Mesenchymal stem cell (in vitro differentiated cells and primary cell): ENCODE measurements at regions not wholly inside any gene's neighbourhood (a gene's known extent, or its start where the extent isn't known, plus 50 kb on each side); places are given as distances from the start of the nearest gene placed in this dataset.

Experiments
- DNase-seq: peaks from one replicate; pipeline ENCODE4 v3.0.0-alpha.2; 2013
- H2AFZ ChIP-seq: one replicate; pipeline ENCODE4 v1.6.1; 2013; ENCODE audit warnings: low read depth, mild to moderate bottlenecking, control low read depth, inconsistent platforms, low read length, moderate library complexity
- H2AK5ac ChIP-seq: 2 replicates; pipeline ENCODE4 v1.6.1; 2013; ENCODE audit warnings: low read length, moderate library complexity, mild to moderate bottlenecking, inconsistent platforms; ENCODE audit not compliant: severe bottlenecking
- H2BK120ac ChIP-seq: one replicate; pipeline ENCODE4 v1.6.1; 2013; ENCODE audit warnings: low read depth, mild to moderate bottlenecking, inconsistent platforms, low read length, moderate library complexity
- H2BK12ac ChIP-seq, 2 experiments: one replicate each; pipeline ENCODE4 v1.6.1; 2013; ENCODE audit warnings: inconsistent platforms in 2 of 2, low read length in 2 of 2, mild to moderate bottlenecking in 2 of 2, moderate library complexity in 2 of 2, control low read depth in 1 of 2
- H2BK15ac ChIP-seq: one replicate; pipeline ENCODE4 v1.6.1; 2013; ENCODE audit warnings: mild to moderate bottlenecking, low read depth, inconsistent platforms; ENCODE audit not compliant: poor library complexity, severe bottlenecking
- H2BK5ac ChIP-seq: 2 replicates; pipeline ENCODE4 v1.6.1; 2013; ENCODE audit warnings: low read depth, mild to moderate bottlenecking, low read length, control low read depth, inconsistent platforms; ENCODE audit not compliant: poor library complexity, severe bottlenecking
- H3K14ac ChIP-seq, 2 experiments: one replicate each; pipeline ENCODE4 v1.6.1; 2013; ENCODE audit warnings: inconsistent platforms in 2 of 2, low read length in 2 of 2, control low read depth in 1 of 2, mild to moderate bottlenecking in 1 of 2, moderate library complexity in 1 of 2
- H3K18ac ChIP-seq, 2 experiments: one replicate each; pipeline ENCODE4 v1.6.1; 2013; ENCODE audit warnings: inconsistent platforms in 2 of 2, low read length in 2 of 2, control low read depth in 1 of 2, low read depth in 1 of 2, mild to moderate bottlenecking in 1 of 2
- H3K23ac ChIP-seq, 2 experiments: one replicate each; pipeline ENCODE4 v1.6.1; 2013; ENCODE audit warnings: inconsistent platforms in 2 of 2, low read length in 2 of 2, mild to moderate bottlenecking in 2 of 2, moderate library complexity in 2 of 2, control low read depth in 1 of 2
- H3K27ac ChIP-seq: 2 replicates; pipeline ENCODE4 v1.5.1; 2013; ENCODE audit warnings: mild to moderate bottlenecking, moderate library complexity, low read length, control low read depth, inconsistent platforms; ENCODE audit not compliant: poor library complexity, severe bottlenecking
- H3K27me3 ChIP-seq, 2 experiments: 2 replicates each; pipeline versions ENCODE4 v1.6.1 to v1.7.0; 2013; ENCODE audit warnings: low read length in 2 of 2, mild to moderate bottlenecking in 2 of 2, moderate library complexity in 2 of 2, control low read depth in 1 of 2, inconsistent platforms in 1 of 2; ENCODE audit not compliant: control insufficient read depth in 1 of 2, insufficient read depth in 1 of 2
- H3K36me3 ChIP-seq, 2 experiments: 2 replicates each; pipeline versions ENCODE4 v1.6.1 to v1.7.0; 2013; ENCODE audit warnings: low read length in 2 of 2, control low read depth in 1 of 2, inconsistent platforms in 1 of 2, low read depth in 1 of 2, mild to moderate bottlenecking in 1 of 2; ENCODE audit not compliant: insufficient read depth in 2 of 2, control insufficient read depth in 1 of 2
- H3K4ac ChIP-seq, 2 experiments: one replicate each; pipeline ENCODE4 v1.6.1; 2013; ENCODE audit warnings: inconsistent platforms in 2 of 2, low read length in 2 of 2, mild to moderate bottlenecking in 2 of 2, moderate library complexity in 2 of 2, control low read depth in 1 of 2, low read depth in 1 of 2
- H3K4me1 ChIP-seq: 2 replicates; pipeline ENCODE4 v1.6.1; 2013; ENCODE audit warnings: low read depth, low read length, control low read depth; ENCODE audit not compliant: control insufficient read depth, insufficient read depth
- H3K4me2 ChIP-seq: 2 replicates; pipeline ENCODE4 v1.6.1; 2013; ENCODE audit warnings: low read length, mild to moderate bottlenecking, inconsistent platforms; ENCODE audit not compliant: poor library complexity, severe bottlenecking
- H3K4me3 ChIP-seq, 2 experiments: 2 replicates each; pipeline versions ENCODE4 v1.5.1 to v1.7.0; 2013; ENCODE audit warnings: low read length in 2 of 2, mild to moderate bottlenecking in 2 of 2, control low read depth in 1 of 2, low read depth in 1 of 2; ENCODE audit not compliant: insufficient read depth in 1 of 2
- H3K79me1 ChIP-seq: replicated peaks from 2 replicates; pipeline ENCODE4 v1.6.1; 2013; ENCODE audit warnings: mild to moderate bottlenecking, control low read depth, low read length, inconsistent platforms; ENCODE audit not compliant: poor library complexity, severe bottlenecking
- H3K9ac ChIP-seq: 2 replicates; pipeline ENCODE4 v1.7.0; 2013; ENCODE audit warnings: mild to moderate bottlenecking, low read length, moderate library complexity
- H3K9me3 ChIP-seq: 2 replicates; pipeline ENCODE4 v1.7.0; 2013; ENCODE audit warnings: mild to moderate bottlenecking, low read length; ENCODE audit not compliant: control insufficient read depth
- H4K8ac ChIP-seq: one replicate; pipeline ENCODE4 v1.6.1; 2013; ENCODE audit warnings: inconsistent platforms, mild to moderate bottlenecking, low read length, moderate library complexity
- H4K91ac ChIP-seq: one replicate; pipeline ENCODE4 v1.6.1; 2013; ENCODE audit warnings: mild to moderate bottlenecking, low read length, inconsistent platforms
- WGBS: methylation state at CpG from one replicate; pipeline ENCODE4 v1.1.7; 2013; ENCODE audit warnings: mixed read lengths; 5-methylcytosine and 5-hydroxymethylcytosine counted together

DNA sequence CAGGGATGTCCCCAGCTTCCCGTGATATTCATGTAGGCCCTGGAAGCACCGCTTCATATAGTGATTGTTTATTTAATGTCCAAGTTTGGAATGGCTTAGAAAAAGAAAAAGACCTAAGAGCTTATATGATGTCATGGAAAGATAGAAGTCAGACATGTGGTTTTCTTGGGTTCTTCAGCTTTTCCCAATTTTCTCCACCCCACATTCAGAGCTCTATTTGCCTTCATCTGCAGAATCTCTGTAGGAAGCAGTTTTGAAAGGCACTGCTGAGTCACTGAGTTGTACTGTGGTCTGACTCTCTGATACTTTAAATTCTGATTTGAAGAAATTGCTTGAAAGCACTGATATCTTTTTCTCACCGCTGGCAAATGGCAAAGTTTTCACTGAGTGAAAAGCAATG lies 120.6 kb upstream of the EDNRA start:
- 45% methylated on average over 2 of the region's 3 CpGs for WGBS

DNA sequence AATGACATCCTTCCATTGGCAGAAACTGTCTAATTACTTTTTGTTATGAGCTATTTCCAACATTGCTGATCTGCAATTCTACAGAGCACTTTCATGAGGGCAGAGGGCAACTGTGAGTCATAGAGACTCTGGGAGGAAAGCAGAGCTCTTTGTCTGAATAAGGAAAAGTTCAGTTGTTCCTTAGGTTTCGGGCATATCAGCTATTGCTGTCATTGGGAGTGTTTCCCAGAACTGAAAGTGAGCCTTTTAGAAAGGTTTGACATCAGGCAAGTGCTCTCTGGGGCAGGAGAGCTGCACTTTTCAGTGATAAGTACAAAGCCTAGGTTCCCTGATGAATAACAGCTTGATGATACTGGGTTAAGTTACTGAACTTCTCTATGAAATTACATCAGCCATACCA lies 119.2 kb upstream of the EDNRA start:
- peak overlapping the region; percentile 84 for H3K27ac ChIP-seq
- no peak overlapping the region for H2BK120ac ChIP-seq
- no peak overlapping the region for H2BK15ac ChIP-seq
- no peaks in the 10 kb centered on the region for H3K79me1 ChIP-seq
- no peak overlapping the region for H3K4me2 ChIP-seq
- no peak overlapping the region for H2BK5ac ChIP-seq
- no peak overlapping the region for H3K4me3 ChIP-seq
- no peak overlapping the region for H3K4ac ChIP-seq
- no peaks in the 10 kb centered on the region for H3K27me3 ChIP-seq
- no peak overlapping the region for H4K8ac ChIP-seq
- peaks cover 7% of the 10 kb centered on the region for H3K4me1 ChIP-seq
- H3K36me3 ChIP-seq, result no peaks in the 10 kb centered on the region
- peak; percentile 94 for DNase-seq
- no peak overlapping the region for H3K14ac ChIP-seq
- no peak overlapping the region for H2BK12ac ChIP-seq
- WGBS, result 0% methylated on average over 1 of the region's 1 CpG
- no peak overlapping the region for H4K91ac ChIP-seq
- H3K23ac ChIP-seq, result no peak overlapping the region
- H3K9ac ChIP-seq, result peak overlapping the region; percentile 29
- H3K9me3 ChIP-seq, result no peaks in the 10 kb centered on the region
- H3K18ac ChIP-seq, result peak overlapping the region in 1 of 2 experiments; percentile 89
- H2AFZ ChIP-seq, result no peak overlapping the region
- no peak overlapping the region for H2AK5ac ChIP-seq

More for the DNA sequence above, 120.6 kb upstream of the EDNRA start:
- Histone ChIP-seq H2AFZ (no peak overlapping the region), H3K4me3 (no peak overlapping the region), H3K4me1 (peaks cover 2% of the 10 kb centered on the region), H3K18ac (peak overlapping the region; percentile 67 to 92), H3K27me3 (no peaks in the 10 kb centered on the region), H3K36me3 (no peaks in the 10 kb centered on the region), H2BK12ac (peak overlapping the region; percentile 76 to 97), H3K9me3 (no peaks in the 10 kb centered on the region), H3K9ac (peak overlapping the region; percentile 60), H3K23ac (no peak overlapping the region), H3K79me1 (no peaks in the 10 kb centered on the region), H4K91ac (peak overlapping the region; percentile 57), H3K4me2 (no peak overlapping the region), H2BK120ac (peak overlapping the region; percentile 89), H3K14ac (no peak overlapping the region), H3K27ac (peak overlapping the region; percentile 65), H4K8ac (peak overlapping the region; percentile 65), H2BK15ac (no peak overlapping the region), H3K4ac (peak overlapping the region; percentile 75 to 89), H2BK5ac (no peak overlapping the region), H2AK5ac (peak overlapping the region; percentile 90)
- DNase-seq, result peak; percentile 94

DNA sequence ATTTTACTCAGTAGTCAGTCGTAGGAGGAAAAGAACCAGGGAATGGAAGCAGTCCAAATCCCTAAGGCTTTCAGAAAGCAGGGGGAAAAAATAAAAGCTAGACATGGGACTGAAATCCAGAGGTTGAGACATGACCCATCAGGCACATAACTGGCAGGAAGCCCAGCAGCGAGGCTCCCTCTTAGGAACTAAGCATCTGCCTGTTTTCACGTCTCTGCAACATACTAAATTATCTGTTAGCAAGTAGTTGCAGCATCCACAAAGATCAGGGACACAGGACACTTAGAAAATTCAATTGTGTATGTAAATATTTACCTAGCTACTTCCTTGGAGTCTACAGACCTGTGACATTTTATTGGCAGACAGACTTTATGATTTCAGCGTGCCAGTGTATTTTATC lies 118.0 kb upstream of the EDNRA start:
- H3K18ac ChIP-seq, result peak overlapping the region in 1 of 2 experiments; percentile 95
- no peaks in the 10 kb centered on the region for H3K79me1 ChIP-seq
- no peak overlapping the region for H3K4me3 ChIP-seq
- 32% methylated on average over 3 of the region's 4 CpGs for WGBS
- H3K27me3 ChIP-seq, result no peaks in the 10 kb centered on the region
- peak; percentile 86 for DNase-seq
- H3K23ac ChIP-seq, result no peak overlapping the region
- no peak overlapping the region for H3K4me2 ChIP-seq
- H3K9me3 ChIP-seq, result no peaks in the 10 kb centered on the region
- no peaks in the 10 kb centered on the region for H3K36me3 ChIP-seq
- H2AFZ ChIP-seq, result no peak overlapping the region
- H4K8ac ChIP-seq, result no peak overlapping the region
- peak overlapping the region; percentile 3 for H3K27ac ChIP-seq
- peak overlapping the region; percentile 16 for H2AK5ac ChIP-seq
- H2BK15ac ChIP-seq, result no peak overlapping the region
- no peak overlapping the region for H3K14ac ChIP-seq
- no peak overlapping the region for H2BK5ac ChIP-seq
- no peak overlapping the region for H2BK12ac ChIP-seq
- peak overlapping the region; percentile 92 for H2BK120ac ChIP-seq
- H3K4ac ChIP-seq, result no peak overlapping the region
- peaks cover 7% of the 10 kb centered on the region for H3K4me1 ChIP-seq
- peak overlapping the region; percentile 29 for H3K9ac ChIP-seq
- H4K91ac ChIP-seq, result no peak overlapping the region

- H3K4ac ChIP-seq, result peak overlapping the region; percentile 46 to 88
- H2AFZ ChIP-seq, result no peak overlapping the region
- no peak overlapping the region for H3K4me3 ChIP-seq
- H3K27me3 ChIP-seq, result no peaks in the 10 kb centered on the region
- no peak overlapping the region for H3K9ac ChIP-seq
- no peak for DNase-seq
- H2BK15ac ChIP-seq, result no peak overlapping the region
- H4K8ac ChIP-seq, result no peak overlapping the region
- H2BK12ac ChIP-seq, result peak overlapping the region; percentile 83 to 85
- H2BK120ac ChIP-seq, result peak overlapping the region; percentile 86
- H3K36me3 ChIP-seq, result no peaks in the 10 kb centered on the region
- 98% methylated on average over 2 of the region's 2 CpGs for WGBS
- H3K14ac ChIP-seq, result no peak overlapping the region
- no peak overlapping the region for H3K4me2 ChIP-seq
- H3K79me1 ChIP-seq, result no peaks in the 10 kb centered on the region
- no peak overlapping the region for H2BK5ac ChIP-seq
- peak overlapping the region; percentile 63 for H2AK5ac ChIP-seq
- H3K18ac ChIP-seq, result peak overlapping the region; percentile 75 to 77
- peaks cover 7% of the 10 kb centered on the region for H3K4me1 ChIP-seq
- no peak overlapping the region for H3K23ac ChIP-seq
- H4K91ac ChIP-seq, result no peak overlapping the region
- H3K9me3 ChIP-seq, result no peaks in the 10 kb centered on the region
- no peak overlapping the region for H3K27ac ChIP-seq
These were observed 117.4 kb upstream of the EDNRA start for GRCh38 chr4:147363514-147363913.
